ENCODE measurements at regions not wholly inside any gene's neighbourhood (a gene's known extent, or its start where the extent isn't known, plus 50 kb on each side); places are given as distances from the start of the nearest gene placed in this dataset.

- no peaks in the 10 kb centered on the region for H3K36me3 Mint-ChIP-seq (ENCODE audit: low read depth)
- no peak for TF ChIP-seq CTCF (IDR thresholded peaks at IDR 0.05)
- no peaks in the 10 kb centered on the region for H3K4me1 Mint-ChIP-seq (ENCODE audit: low read depth)
- no peaks in the 10 kb centered on the region; the same call in 1 of the 2 replicates for H3K9me3 Mint-ChIP-seq
- H3K27me3 Mint-ChIP-seq (ENCODE audit: insufficient read depth): peaks cover 7% of the 10 kb centered on the region; the same call in 1 of the 2 replicates
- H3K4me3 Mint-ChIP-seq: no peak overlapping the region
- H3K27ac Mint-ChIP-seq: no peak overlapping the region
- no peak for DNase-seq
These were observed 401.6 kb downstream of the COG6 start for GRCh38 chr13:40056898-40057619.

GRCh38 chr13:40058757-40059236, 403.3 kb downstream of the COG6 start:
- H3K27me3 Mint-ChIP-seq (ENCODE audit: insufficient read depth): peaks cover 7% of the 10 kb centered on the region
- no peak overlapping the region for H3K4me3 Mint-ChIP-seq
- no peaks in the 10 kb centered on the region; the same call in 1 of the 2 replicates for H3K9me3 Mint-ChIP-seq
- no peaks in the 10 kb centered on the region for H3K36me3 Mint-ChIP-seq (ENCODE audit: low read depth)
- no peaks in the 10 kb centered on the region for H3K4me1 Mint-ChIP-seq (ENCODE audit: low read depth)
- H3K27ac Mint-ChIP-seq: no peak overlapping the region
- DNase-seq: no peak
- no peak for TF ChIP-seq CTCF (IDR thresholded peaks at IDR 0.05)

- peaks cover 7% of the 10 kb centered on the region for H3K27me3 Mint-ChIP-seq (ENCODE audit: insufficient read depth)
- no peak for DNase-seq
- H3K27ac Mint-ChIP-seq: no peak overlapping the region
- no peaks in the 10 kb centered on the region; the same call in 1 of the 2 replicates for H3K9me3 Mint-ChIP-seq
- H3K4me1 Mint-ChIP-seq (ENCODE audit: low read depth): peaks cover 4% of the 10 kb centered on the region; the same call in 1 of the 2 replicates
- H3K4me3 Mint-ChIP-seq: no peak overlapping the region
- TF ChIP-seq CTCF (IDR thresholded peaks at IDR 0.05): no peak
- H3K36me3 Mint-ChIP-seq (ENCODE audit: low read depth): no peaks in the 10 kb centered on the region
These were observed 404.2 kb downstream of the COG6 start for GRCh38 chr13:40059540-40060232.

GRCh38 chr13:40060296-40061007, 405.0 kb downstream of the COG6 start:
- Mint-ChIP-seq H3K36me3 (ENCODE audit: low read depth) (no peaks in the 10 kb centered on the region), H3K27ac (no peak overlapping the region), H3K4me3 (no peak overlapping the region), H3K4me1 (ENCODE audit: low read depth) (peaks cover 7% of the 10 kb centered on the region; the same call in 1 of the 2 replicates), H3K27me3 (ENCODE audit: insufficient read depth) (peaks cover 7% of the 10 kb centered on the region), H3K9me3 (no peaks in the 10 kb centered on the region; the same call in 1 of the 2 replicates)
- DNase-seq: no peak
- no peak for TF ChIP-seq CTCF (IDR thresholded peaks at IDR 0.05)

Measured in HFFc6 (cell line).